GM18498 (cell line): ENCODE measurements at regions not wholly inside any gene's neighbourhood (a gene's known extent, or its start where the extent isn't known, plus 50 kb on each side); places are given as distances from the start of the nearest gene placed in this dataset.

Experiments used
- ATAC-seq: cut with Tn5 transposase; IDR thresholded peaks from one replicate; pipeline ENCODE4 v1.9.1; 2021; ENCODE audit warnings: mild to moderate bottlenecking, moderate library complexity; ENCODE audit not compliant: unreplicated experiment

DNA sequence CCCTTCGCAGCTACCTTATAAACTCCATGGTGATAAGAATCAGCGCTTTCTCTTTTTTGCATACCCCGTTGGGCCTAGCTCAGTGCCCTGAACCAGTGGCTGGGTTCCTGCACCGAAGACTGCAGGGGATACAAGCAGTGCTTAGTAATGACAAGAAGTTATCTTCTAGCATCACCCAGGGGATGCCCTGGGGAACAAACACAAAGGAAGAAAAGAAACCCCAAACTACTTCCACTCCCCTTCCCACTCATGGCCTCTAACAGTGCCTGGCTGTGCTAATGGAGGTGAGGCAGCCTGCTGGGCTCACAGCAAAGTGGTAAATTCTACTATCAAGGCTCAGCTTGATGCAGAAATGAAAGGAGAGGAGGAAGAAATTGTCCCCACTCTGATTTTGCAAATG lies 314.7 kb downstream of the TXNL1 start:
- no peak for ATAC-seq

DNA sequence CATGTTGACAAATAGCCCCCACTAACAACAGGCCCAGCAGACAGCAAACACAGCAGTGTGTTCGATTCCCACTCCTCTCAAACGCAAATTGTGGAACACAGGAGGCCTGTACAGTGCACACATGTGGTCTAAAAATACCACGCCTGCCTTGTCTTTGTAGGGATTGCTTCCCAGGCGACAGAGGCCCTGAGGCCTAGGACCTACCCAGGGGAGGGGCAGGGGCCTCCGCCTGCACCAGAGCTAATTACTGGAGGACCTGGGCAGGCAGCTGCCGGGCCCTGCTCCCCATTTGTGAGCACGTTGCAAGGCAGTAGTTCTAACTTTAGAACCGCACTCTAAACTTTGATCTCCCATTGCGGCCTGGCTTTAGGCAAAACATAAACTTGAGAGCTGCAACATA lies 316.0 kb downstream of the TXNL1 start:
- no peak for ATAC-seq

DNA sequence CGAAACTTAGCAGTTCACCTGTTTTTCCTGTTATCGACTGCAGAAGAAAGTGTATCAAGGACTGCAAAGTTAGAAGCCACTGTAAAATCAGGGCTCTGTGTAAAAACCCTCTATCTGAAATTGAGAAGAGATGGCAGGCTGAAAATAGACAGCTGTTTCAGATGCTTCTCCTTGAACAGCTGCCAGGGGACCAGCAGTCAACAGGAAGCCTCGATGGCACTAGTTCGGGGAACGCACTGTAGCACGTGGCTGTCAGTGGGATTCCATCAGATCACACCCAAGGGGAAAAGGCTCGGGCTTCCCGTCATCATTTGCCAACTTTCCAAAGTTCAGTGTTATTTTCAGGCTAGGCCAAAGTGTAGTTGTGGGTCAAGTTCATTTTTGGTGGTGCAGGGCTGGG lies 316.9 kb downstream of the TXNL1 start:
- no peak for ATAC-seq

DNA sequence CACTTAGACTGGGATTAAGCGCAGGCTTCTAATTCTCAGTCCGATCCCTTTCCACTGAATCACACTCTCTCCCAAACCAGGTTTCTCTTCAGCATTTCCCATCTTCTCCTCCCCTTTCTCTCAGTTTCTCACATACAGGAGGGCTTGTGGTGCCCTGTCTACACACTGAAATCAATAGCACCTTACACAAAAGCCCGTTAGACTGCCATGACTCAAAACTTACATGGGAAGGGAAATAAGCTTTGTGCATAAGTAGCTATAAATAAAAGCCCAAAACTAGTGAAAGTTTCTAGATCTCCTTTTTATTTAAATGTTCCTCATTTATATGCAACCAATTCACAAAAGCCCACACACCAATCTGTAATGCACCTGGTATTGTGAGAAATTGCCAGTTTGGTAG lies 318.4 kb downstream of the TXNL1 start:
- ATAC-seq: no peak

GRCh38 chr18:56316727-56317126 lies 321.7 kb downstream of the TXNL1 start:
- no peak for ATAC-seq

DNA sequence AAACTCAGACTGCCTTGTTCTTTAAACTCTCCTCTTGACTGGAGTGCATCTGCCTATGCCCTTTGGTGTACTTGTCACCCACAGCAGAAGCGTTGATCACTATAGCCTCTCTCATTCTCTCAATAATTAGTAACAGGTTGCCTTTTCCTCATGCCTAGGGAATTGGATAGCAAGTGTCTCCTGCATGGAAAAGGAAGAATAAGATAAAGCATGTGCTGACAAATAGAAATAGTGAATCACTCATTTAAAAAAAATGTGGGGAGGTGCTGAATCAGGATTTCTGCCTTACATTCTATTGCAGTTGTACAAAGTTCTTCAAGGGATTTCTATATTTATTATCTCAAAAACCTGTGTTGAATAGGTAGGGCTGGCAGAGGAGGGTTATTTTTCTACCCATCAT lies 323.0 kb downstream of the TXNL1 start:
- no peak for ATAC-seq

GRCh38 chr18:56314396-56314795 lies 324.0 kb downstream of the TXNL1 start:
- no peak for ATAC-seq

DNA sequence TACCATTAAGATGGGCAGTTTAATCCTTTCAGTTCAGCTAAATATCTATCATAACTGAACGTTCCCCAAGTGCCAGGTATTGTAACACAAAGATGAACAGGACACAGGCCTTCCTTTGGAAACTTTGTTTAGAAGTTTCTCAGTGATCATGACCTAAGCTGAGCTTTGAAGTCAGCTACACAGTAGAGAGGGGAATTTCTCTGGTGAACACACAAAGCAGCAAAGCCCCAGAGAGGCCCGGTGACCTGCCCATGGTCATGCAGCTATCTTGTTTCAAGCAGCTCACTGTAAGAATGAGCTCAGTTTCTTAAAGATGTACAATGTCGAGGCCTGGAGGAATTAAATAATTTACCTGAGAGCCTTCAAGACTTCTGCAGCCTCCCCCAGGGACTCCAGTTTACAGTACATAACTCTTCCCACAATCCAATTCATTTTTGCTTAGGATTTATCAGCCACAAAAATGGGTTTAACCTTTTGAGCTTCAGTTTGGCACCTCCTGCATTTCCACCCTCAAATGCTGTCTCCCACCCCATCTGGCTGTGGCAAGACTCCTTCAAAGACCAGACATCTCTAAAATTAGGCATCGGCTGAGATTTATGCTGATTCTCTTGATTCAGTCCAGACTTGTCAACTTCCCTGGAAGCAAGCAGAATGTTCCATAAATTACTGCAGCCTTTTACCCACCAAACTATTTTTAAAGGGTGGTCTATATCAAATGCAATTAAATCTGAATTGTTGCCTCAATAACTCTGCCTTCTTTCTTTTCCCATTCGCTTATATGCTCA lies 325.6 kb downstream of the TXNL1 start:
- ATAC-seq: no peak

- ATAC-seq: no peak
Measured at GRCh38 chr18:56309104-56309503, 329.3 kb downstream of the TXNL1 start.

- ATAC-seq: no peak
Measured at GRCh38 chr18:56307354-56308170, 330.8 kb downstream of the TXNL1 start.

- no peak for ATAC-seq
Measured at GRCh38 chr18:56306797-56307196, 331.6 kb downstream of the TXNL1 start.

- ATAC-seq: no peak
Measured at GRCh38 chr18:56305583-56305982, 332.8 kb downstream of the TXNL1 start.

- ATAC-seq: no peak
Measured at GRCh38 chr18:56302156-56302555, 336.2 kb downstream of the TXNL1 start.

GRCh38 chr18:56299740-56300139 lies 338.7 kb downstream of the TXNL1 start:
- ATAC-seq: no peak

DNA sequence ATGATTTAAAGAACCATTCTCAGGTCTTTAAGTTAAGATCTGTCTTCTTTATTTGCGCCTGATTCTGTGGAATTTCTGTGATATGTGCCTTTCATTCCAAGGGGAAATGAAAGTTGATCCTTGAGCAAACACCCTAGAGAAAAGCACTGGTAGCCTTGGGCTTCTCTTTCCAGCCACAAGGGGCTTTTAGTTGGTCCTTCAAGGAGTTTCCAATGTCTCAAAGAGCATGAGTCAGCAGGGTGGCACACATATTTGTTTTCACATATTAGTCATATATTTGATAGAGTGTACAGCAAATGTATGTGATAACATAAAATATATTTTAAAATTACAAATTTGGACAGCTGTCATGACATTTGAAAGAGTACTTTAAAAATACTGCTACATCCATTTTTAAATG lies 339.5 kb downstream of the TXNL1 start:
- ATAC-seq: no peak

- no peak for ATAC-seq
Measured at GRCh38 chr18:56296381-56296780, 342.0 kb downstream of the TXNL1 start.

- ATAC-seq: no peak
Measured at GRCh38 chr18:56294484-56295183, 343.8 kb downstream of the TXNL1 start.

DNA sequence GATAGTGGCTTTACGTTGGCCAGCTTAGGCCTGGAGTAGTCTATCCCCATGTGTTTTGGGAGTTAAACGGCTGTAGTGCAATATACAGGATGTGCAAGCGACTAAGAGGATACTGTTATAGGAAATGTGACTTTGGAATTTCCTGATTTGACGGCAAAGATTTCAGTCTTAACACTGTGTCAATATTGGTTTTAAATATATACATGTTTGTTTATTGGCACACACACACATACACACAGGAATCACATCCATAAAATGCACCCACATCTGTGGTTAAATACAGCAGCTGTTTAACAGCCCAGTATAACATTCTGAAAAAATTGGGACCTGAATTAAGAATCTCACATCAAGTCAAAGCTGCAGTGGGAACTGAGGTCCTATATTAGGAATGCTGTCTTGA lies 347.1 kb downstream of the TXNL1 start:
- no peak for ATAC-seq

GRCh38 chr18:56289381-56289780 lies 349.0 kb downstream of the TXNL1 start:
- no peak for ATAC-seq

GRCh38 chr18:56286775-56287325 lies 351.5 kb downstream of the TXNL1 start:
- ATAC-seq: no peak

DNA sequence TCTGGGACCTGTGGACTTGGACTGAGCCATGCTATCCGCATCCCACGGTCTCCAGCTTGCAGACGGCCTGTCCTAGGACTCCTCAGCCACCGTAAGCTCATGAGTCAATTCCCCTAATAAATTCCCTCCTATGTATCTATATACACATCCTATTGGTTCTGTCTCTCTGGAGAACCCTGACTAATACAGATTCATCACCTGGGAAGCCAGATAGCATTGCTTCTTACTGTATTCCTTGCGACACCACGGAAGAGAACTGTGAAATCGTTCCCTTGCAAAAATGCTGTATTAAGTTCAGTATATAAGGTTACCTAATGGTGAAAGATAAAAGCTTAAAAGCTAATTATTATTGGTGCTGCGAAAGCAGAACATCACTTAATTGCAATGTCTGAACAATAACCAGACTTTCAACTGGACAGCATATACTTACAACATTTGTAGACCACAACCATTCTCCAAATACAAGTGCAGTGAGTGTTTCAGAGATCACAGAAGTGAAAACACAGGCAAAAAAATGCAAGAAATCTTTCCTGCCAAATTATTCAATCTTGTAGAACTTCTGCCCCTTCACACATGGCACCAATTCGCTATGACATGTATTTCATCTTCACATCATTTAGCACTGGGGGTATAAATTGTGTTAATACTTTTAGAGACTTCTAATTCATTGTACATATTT lies 352.9 kb downstream of the TXNL1 start:
- no peak for ATAC-seq
